ENCODE measurements at regions not wholly inside any gene's neighbourhood (a gene's known extent, or its start where the extent isn't known, plus 50 kb on each side); places are given as distances from the start of the nearest gene placed in this dataset.

DNA sequence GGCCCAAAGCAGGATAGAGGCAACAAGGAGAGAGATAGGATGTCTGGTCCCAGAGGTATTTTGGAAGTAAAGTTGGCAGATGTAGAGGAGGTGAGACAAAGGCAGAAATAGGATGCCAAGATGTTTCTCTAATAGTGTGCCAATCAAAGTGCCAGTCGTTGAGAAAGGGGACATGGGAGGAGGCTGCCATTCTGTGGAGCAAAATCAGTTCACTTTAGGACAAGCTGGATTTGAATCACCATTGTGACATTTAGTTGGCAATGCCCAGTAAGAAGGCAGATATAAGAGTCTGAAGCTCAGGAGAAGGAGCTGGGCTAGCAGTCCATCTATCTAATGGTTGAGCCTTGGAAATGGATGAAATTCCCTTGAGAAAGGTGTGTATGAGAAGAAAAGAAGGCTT lies 53.8 kb downstream of the ADRB2 start:
- no peak overlapping the region for H3K4ac ChIP-seq (ENCODE audit: low read depth, low read length)
- no CpG with 5 or more reads among the region's 1 CpG for WGBS (ENCODE audit: extremely low coverage, insufficient coverage, insufficient read length)

DNA sequence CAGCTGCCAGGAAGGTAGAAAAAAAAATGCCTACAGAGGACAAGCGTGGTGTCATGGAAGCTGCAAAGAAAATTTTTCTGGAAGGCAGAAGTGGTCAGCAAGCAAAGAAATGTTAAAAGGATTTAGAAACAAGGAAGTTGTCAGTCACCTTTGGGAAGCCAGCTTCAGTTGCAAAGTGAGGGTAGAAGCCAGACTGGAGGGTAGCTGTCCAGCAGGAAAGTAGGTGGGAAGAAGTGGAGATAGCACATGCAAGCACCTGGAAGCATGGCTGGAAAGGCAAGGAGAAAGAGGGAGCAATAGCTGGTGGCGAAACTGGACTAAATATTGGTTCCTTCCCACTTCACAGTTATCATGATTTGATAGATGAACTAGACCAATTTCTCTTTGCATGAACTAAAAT lies 54.3 kb downstream of the ADRB2 start:
- no peak overlapping the region for H4K12ac ChIP-seq (ENCODE audit: low read depth, low read length)
- H3K9ac ChIP-seq (ENCODE audit: low read length): no peak overlapping the region
- no peak overlapping the region for H3K18ac ChIP-seq (ENCODE audit: low read length)
- no peak overlapping the region for H4K91ac ChIP-seq (ENCODE audit: low read depth, low read length)
- WGBS (ENCODE audit: extremely low coverage, insufficient coverage, insufficient read length): no CpG with 5 or more reads among the region's 2 CpGs
- no peak overlapping the region for H3K14ac ChIP-seq (ENCODE audit: low read length)
- H3K27ac ChIP-seq (ENCODE audit: low read depth, low read length): no peak overlapping the region
- H3K4me1 ChIP-seq (ENCODE audit: control insufficient read depth in 1 of 2, insufficient read depth in 2 of 2, low read length in 2 of 2): no peaks in the 10 kb centered on the region
- no peaks in the 10 kb centered on the region for H3K36me3 ChIP-seq (ENCODE audit: control insufficient read depth in 1 of 2, insufficient read depth in 2 of 2, low read length in 2 of 2)
- no peak overlapping the region for H2AK5ac ChIP-seq (ENCODE audit: low read length)
- no peak overlapping the region for H3K4me2 ChIP-seq (ENCODE audit: low read length)
- H3K9me3 ChIP-seq (ENCODE audit: insufficient read depth, low read depth, low read length): no peaks in the 10 kb centered on the region
- no peak overlapping the region for H2AFZ ChIP-seq (ENCODE audit: insufficient read depth, low read length, poor library complexity)
- no peak overlapping the region for H2BK120ac ChIP-seq (ENCODE audit: insufficient read depth, low read length, poor library complexity)
- H3K4me3 ChIP-seq (ENCODE audit: low read depth, low read length): no peak overlapping the region
- no peaks in the 10 kb centered on the region for H3K79me2 ChIP-seq (ENCODE audit: control insufficient read depth, insufficient read depth, low read length, poor library complexity)
- H3K4ac ChIP-seq (ENCODE audit: low read depth, low read length): no peak overlapping the region
- no peak overlapping the region for H3K23ac ChIP-seq (ENCODE audit: low read length)
- no peaks in the 10 kb centered on the region for H3K27me3 ChIP-seq (ENCODE audit: insufficient read depth, low read length)
- H2BK12ac ChIP-seq (ENCODE audit: low read length): no peak overlapping the region
- no peak overlapping the region for H4K8ac ChIP-seq (ENCODE audit: low read depth, low read length)
- DNase-seq: no peak
- no peaks in the 10 kb centered on the region for H3K79me1 ChIP-seq (ENCODE audit: low read length)
- H2BK5ac ChIP-seq (ENCODE audit: low read depth, low read length, poor library complexity): no peak overlapping the region

More for the DNA sequence above, 53.8 kb downstream of the ADRB2 start:
- no peak for DNase-seq
- no peaks in the 10 kb centered on the region for H3K4me1 ChIP-seq (ENCODE audit: control insufficient read depth in 1 of 2, insufficient read depth in 2 of 2, low read length in 2 of 2)
- H3K9me3 ChIP-seq (ENCODE audit: insufficient read depth, low read depth, low read length): no peaks in the 10 kb centered on the region
- H3K36me3 ChIP-seq (ENCODE audit: control insufficient read depth in 1 of 2, insufficient read depth in 2 of 2, low read length in 2 of 2): no peaks in the 10 kb centered on the region
- no peak overlapping the region for H4K8ac ChIP-seq (ENCODE audit: low read depth, low read length)
- no peak overlapping the region for H4K91ac ChIP-seq (ENCODE audit: low read depth, low read length)
- H2BK120ac ChIP-seq (ENCODE audit: insufficient read depth, low read length, poor library complexity): no peak overlapping the region
- no peak overlapping the region for H3K18ac ChIP-seq (ENCODE audit: low read length)
- H2AFZ ChIP-seq (ENCODE audit: insufficient read depth, low read length, poor library complexity): no peak overlapping the region
- H3K14ac ChIP-seq (ENCODE audit: low read length): no peak overlapping the region
- H3K4me2 ChIP-seq (ENCODE audit: low read length): no peak overlapping the region
- H3K27me3 ChIP-seq (ENCODE audit: insufficient read depth, low read length): no peaks in the 10 kb centered on the region
- no peak overlapping the region for H2BK12ac ChIP-seq (ENCODE audit: low read length)
- no peaks in the 10 kb centered on the region for H3K79me1 ChIP-seq (ENCODE audit: low read length)
- no peak overlapping the region for H2BK5ac ChIP-seq (ENCODE audit: low read depth, low read length, poor library complexity)
- H2AK5ac ChIP-seq (ENCODE audit: low read length): no peak overlapping the region
- no peak overlapping the region for H3K23ac ChIP-seq (ENCODE audit: low read length)
- H3K79me2 ChIP-seq (ENCODE audit: control insufficient read depth, insufficient read depth, low read length, poor library complexity): no peaks in the 10 kb centered on the region
- H3K4me3 ChIP-seq (ENCODE audit: low read depth, low read length): no peak overlapping the region
- no peak overlapping the region for H4K12ac ChIP-seq (ENCODE audit: low read depth, low read length)
- no peak overlapping the region for H3K27ac ChIP-seq (ENCODE audit: low read depth, low read length)
- no peak overlapping the region for H3K9ac ChIP-seq (ENCODE audit: low read length)

DNA sequence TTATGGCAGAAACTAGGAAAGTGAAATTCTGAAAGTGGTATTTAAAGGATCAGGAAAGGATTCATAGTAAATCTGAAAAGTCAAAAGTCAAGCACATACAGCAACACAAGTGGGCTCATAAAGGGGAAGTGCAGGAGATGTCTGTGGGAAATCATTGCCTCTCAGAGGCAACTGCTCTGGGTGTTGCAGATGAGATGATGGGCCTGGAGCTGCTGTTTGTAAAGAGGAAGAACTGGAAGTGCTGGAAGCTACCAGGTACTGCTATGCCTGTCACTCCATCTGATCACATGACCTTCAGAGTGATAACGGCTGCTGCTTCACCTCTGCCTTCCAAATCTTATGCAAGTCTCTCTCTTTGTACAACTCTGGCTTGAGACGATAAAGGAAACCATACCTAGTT lies 55.9 kb downstream of the ADRB2 start:
- H3K27me3 ChIP-seq (ENCODE audit: insufficient read depth, low read length): no peaks in the 10 kb centered on the region
- H3K18ac ChIP-seq (ENCODE audit: low read length): no peak overlapping the region
- no peaks in the 10 kb centered on the region for H3K9me3 ChIP-seq (ENCODE audit: insufficient read depth, low read depth, low read length)
- DNase-seq: peak in 1 of 2 donors; percentile 51
- H3K27ac ChIP-seq (ENCODE audit: low read depth, low read length): no peak overlapping the region
- no peak overlapping the region for H4K12ac ChIP-seq (ENCODE audit: low read depth, low read length)
- no peak overlapping the region for H2BK12ac ChIP-seq (ENCODE audit: low read length)
- H3K14ac ChIP-seq (ENCODE audit: low read length): no peak overlapping the region
- H2AK5ac ChIP-seq (ENCODE audit: low read length): no peak overlapping the region
- no peak overlapping the region for H2BK5ac ChIP-seq (ENCODE audit: low read depth, low read length, poor library complexity)
- no peak overlapping the region for H3K9ac ChIP-seq (ENCODE audit: low read length)
- H3K4me1 ChIP-seq (ENCODE audit: control insufficient read depth in 1 of 2, insufficient read depth in 2 of 2, low read length in 2 of 2): no peaks in the 10 kb centered on the region
- H4K8ac ChIP-seq (ENCODE audit: low read depth, low read length): no peak overlapping the region
- WGBS (ENCODE audit: extremely low coverage, insufficient coverage, insufficient read length): no CpG with 5 or more reads among the region's 2 CpGs
- no peaks in the 10 kb centered on the region for H3K79me2 ChIP-seq (ENCODE audit: control insufficient read depth, insufficient read depth, low read length, poor library complexity)
- H2AFZ ChIP-seq (ENCODE audit: insufficient read depth, low read length, poor library complexity): no peak overlapping the region
- no peaks in the 10 kb centered on the region for H3K79me1 ChIP-seq (ENCODE audit: low read length)
- H4K91ac ChIP-seq (ENCODE audit: low read depth, low read length): no peak overlapping the region
- no peak overlapping the region for H3K4me2 ChIP-seq (ENCODE audit: low read length)
- H3K36me3 ChIP-seq (ENCODE audit: control insufficient read depth in 1 of 2, insufficient read depth in 2 of 2, low read length in 2 of 2): no peaks in the 10 kb centered on the region
- H2BK120ac ChIP-seq (ENCODE audit: insufficient read depth, low read length, poor library complexity): no peak overlapping the region
- no peak overlapping the region for H3K23ac ChIP-seq (ENCODE audit: low read length)
- H3K4me3 ChIP-seq (ENCODE audit: low read depth, low read length): no peak overlapping the region
- H3K4ac ChIP-seq (ENCODE audit: low read depth, low read length): no peak overlapping the region

DNA sequence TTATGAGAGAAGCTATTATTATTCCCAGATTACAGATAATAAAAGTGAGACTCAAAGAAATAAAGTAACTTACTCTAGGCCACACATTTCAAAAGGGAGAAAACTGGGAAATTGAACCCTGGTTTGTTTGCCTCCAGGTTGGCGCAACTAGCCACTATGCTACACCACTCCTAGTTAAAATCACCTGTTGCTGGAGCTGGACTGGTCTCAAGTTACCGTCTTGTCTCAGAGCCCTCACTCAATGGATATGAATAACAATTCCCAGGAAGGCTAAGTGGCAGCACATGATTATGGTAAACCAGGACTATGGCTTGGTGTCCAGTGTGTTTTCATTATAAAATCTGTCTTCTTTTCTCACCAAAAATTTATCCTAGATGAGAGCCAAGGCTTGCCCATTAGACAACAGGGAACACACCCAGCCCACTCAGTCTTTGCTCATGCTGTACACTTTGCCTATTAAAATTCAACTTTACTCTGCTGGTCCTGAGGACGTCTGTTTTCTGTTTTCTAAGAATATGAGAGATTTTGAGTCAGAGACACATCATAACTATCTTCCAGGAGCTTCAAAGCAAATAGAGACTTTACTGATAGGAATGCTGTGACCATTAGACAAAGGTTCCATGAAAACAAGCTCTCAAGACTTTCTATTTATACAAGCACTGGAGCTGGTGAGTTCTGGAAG lies 58.1 kb downstream of the ADRB2 start:
- Histone ChIP-seq H2BK12ac (ENCODE audit: low read length) (no peak overlapping the region), H3K4ac (ENCODE audit: low read depth, low read length) (no peak overlapping the region), H4K12ac (ENCODE audit: low read depth, low read length) (no peak overlapping the region), H3K9me3 (ENCODE audit: insufficient read depth, low read depth, low read length) (no peaks in the 10 kb centered on the region), H2BK5ac (ENCODE audit: low read depth, low read length, poor library complexity) (no peak overlapping the region), H3K79me2 (ENCODE audit: control insufficient read depth, insufficient read depth, low read length, poor library complexity) (no peaks in the 10 kb centered on the region), H3K4me1 (ENCODE audit: control insufficient read depth in 1 of 2, insufficient read depth in 2 of 2, low read length in 2 of 2) (no peaks in the 10 kb centered on the region), H3K27ac (ENCODE audit: low read depth, low read length) (no peak overlapping the region), H3K18ac (ENCODE audit: low read length) (no peak overlapping the region), H4K91ac (ENCODE audit: low read depth, low read length) (no peak overlapping the region), H2BK120ac (ENCODE audit: insufficient read depth, low read length, poor library complexity) (no peak overlapping the region), H2AK5ac (ENCODE audit: low read length) (no peak overlapping the region), H4K8ac (ENCODE audit: low read depth, low read length) (no peak overlapping the region), H3K14ac (ENCODE audit: low read length) (no peak overlapping the region), H3K23ac (ENCODE audit: low read length) (no peak overlapping the region), H3K9ac (ENCODE audit: low read length) (no peak overlapping the region), H3K79me1 (ENCODE audit: low read length) (no peaks in the 10 kb centered on the region), H3K4me2 (ENCODE audit: low read length) (no peak overlapping the region), H3K4me3 (ENCODE audit: low read depth, low read length) (no peak overlapping the region), H3K36me3 (ENCODE audit: control insufficient read depth in 1 of 2, insufficient read depth in 2 of 2, low read length in 2 of 2) (no peaks in the 10 kb centered on the region), H2AFZ (ENCODE audit: insufficient read depth, low read length, poor library complexity) (no peak overlapping the region), H3K27me3 (ENCODE audit: insufficient read depth, low read length) (no peaks in the 10 kb centered on the region)
- DNase-seq: no peak
- WGBS (ENCODE audit: extremely low coverage, insufficient coverage, insufficient read length): no CpG with 5 or more reads among the region's 3 CpGs
